KG1 (cell line): ENCODE measurements at regions not wholly inside any gene's neighbourhood (a gene's known extent, or its start where the extent isn't known, plus 50 kb on each side); places are given as distances from the start of the nearest gene placed in this dataset.

Source experiments
- DNase-seq: peaks from one replicate; lab custom pipeline; 2025; lab: John Stamatoyannopoulos, UW

DNA sequence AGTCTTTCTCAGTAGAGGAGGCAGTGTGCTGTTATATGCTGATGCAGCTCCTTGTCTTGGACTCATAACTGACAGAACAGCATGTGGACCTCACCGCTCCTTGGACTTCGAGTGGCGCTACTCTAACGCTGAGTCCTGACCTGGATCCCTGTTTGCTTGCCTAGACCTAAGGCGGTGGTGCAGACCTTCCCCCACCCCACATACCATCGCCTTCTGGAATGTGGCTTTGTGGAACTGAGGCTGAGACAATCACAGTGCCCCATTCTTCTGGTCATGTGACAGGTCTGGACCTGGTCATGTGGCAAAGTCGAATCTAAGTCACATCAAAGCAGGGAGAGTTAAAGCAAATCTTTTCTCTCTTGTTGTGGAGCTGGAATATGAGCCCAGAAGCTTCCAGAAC is 190.7 kb upstream of the MKI67 start:
- no peak for DNase-seq

DNA sequence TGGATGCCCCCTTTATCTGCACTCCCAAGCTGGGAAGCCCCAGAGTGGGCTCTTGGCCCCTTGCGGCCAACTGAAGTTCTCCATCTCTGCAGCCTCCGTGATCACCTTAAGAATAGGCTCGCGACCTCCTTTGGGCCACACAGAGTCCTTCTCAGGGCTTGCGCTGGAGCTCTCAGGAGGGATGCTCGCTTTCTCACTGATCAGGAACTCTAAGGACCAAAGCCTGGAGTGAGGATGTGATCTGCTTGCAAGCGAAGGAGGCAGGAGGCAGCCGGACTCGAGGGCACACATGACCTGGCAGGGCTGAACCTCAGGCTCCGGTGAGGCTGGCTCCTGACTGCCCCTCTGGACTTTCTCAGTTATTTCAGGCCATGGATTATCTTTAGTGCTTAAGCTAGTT is 192.1 kb upstream of the MKI67 start:
- DNase-seq: no peak

DNA sequence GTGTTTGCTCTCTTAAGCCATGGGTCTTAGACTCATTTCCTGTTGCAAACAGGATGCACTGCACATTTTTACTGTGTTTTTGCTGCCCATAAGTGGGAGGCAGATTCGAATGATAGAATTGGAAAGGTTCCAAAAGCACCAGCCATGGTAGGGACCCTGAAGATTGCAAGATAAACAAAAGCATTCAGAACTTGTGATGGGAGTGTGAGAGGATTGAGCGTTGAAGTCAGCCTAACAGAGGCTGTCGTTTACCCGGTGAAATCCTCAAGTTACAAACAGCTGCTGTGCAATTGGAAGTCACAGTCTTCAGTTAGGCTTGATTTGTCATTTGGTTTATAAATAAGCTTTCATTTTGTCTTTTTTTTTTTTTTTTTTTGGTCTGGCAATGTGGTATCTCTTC is 192.7 kb upstream of the MKI67 start:
- no peak for DNase-seq

DNA sequence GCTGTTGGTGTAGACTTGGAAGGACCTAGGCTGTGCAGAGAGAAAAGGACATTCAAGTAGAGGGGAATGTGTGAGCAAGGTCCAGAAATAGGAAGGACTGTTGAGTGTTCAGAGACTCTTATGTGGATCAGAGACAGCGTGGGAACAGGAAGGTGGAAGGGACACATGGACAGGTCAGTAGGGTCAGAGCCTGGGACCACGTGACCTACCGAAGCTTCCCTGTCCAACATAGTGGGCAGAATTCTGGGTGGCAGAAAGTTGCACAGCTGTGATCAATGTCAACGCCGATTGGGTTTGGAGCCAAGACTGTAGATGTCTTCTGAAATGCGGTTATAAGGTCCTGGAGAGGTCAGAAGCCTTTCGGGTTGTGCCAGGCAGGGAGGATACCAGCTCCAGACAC is 195.9 kb upstream of the MKI67 start:
- DNase-seq: no peak

DNA sequence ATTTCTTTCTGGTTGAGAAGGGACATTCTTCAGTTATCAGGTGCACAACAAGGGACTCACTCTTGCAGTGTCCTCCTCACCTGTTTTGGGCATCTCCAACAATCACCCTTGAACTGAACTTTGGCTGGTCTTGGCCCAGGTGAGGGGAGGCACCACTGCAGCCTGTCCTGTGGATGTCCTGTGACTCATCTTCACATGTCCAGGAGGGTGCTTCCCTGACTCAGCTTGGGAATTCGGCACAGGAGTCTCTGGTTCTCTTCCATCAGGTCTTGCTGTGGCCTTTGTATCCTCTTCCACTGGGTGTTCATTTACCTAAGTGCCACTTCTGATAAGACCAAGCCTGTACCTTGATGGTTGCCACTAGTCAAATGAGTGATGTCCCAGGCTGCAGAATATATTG is 196.7 kb upstream of the MKI67 start:
- no peak for DNase-seq

DNA sequence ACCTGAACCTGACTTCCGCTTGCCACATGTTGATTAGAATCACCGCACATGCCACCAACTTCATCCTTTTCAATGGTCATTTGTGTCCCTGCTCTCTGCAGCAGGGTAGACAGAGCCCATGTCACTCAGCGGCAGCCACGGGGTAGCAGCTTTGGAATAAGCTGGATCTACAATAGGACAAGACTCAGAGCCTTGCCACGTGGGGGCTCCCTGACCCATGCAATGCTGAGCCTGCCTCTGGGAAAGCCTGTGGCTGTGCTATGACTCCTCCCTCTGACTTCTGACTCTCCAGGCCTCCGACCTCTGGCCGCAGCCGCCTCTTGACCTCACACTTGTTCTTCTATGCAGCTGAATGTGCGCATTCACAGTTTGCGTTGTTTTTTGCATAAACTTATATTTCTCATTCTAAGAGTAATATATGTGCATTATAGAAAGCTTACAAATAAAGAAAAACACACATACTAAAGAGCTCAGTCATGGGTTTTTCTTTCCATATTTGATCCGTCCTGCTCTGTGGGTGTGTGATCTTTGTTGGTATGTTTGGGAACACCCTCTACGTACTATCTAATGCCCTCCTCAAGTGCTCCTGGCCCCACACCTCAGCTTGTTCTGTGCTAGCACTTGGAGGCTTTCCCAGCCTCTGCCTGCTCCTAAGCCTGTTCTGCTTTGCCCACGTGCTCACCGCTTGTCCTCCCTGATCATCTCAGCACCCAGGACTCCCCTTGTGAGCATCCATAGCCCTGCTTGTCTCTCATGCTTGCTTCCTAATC is 198.0 kb upstream of the MKI67 start:
- no peak for DNase-seq

DNA sequence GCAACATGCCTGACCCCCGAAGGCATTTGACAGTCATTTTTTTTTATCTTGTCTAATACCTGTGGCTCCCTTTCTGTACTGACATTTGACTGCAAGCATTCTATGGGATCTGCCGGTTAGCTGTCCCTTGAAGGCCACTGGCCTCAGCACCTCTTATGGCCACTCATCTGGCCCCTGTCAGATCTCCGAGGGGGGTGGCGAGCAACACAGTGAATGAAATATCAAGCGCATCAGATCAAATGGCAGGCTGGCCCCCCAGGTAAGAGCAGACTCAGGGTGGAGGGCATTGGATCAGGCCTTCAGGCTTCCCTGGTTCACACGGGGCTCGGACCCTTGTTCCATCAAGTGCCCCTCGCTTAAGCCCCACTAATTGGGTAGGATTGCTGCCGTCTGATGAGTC is 199.6 kb upstream of the MKI67 start:
- DNase-seq: no peak

DNA sequence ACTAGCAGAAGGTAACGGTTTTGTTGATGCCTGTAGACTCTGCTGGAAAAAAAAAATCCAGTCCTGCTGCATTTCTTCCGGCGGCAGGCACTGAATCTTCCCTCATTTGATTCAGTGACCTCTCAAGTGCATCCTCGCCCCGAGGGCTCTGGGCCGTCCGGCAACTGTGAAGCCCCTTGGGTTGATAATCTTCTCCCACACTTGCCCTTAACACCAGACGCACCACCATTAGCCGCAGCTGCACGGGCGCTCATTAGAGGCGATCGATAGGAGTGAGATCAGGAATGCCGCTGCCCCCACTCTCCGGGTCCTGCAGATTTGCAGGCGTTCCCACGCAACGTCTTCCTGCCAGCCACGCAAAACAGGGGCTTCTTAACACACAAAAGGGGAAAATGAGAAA is 200.0 kb upstream of the MKI67 start:
- DNase-seq: no peak

DNA sequence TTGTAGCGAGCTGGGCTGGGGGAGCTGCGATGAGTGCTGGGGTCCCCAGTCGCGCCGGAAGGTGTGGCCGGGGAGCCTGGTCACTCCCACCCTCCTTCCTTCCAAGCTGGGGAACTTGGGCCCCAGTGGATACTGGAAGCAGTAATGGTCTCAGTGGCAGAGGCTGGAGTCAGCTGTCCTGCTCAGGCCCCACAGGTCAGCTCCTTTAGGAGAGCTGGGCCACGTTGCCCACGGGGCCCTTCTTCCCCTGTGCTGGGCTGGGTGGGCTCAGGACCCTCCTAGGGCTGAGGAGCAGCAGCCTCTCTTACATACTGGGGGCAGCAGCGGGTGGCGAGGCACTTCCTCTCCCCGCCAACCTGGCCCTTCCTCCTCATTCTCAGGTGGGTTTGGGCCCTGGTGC is 200.6 kb upstream of the MKI67 start:
- no peak for DNase-seq

DNA sequence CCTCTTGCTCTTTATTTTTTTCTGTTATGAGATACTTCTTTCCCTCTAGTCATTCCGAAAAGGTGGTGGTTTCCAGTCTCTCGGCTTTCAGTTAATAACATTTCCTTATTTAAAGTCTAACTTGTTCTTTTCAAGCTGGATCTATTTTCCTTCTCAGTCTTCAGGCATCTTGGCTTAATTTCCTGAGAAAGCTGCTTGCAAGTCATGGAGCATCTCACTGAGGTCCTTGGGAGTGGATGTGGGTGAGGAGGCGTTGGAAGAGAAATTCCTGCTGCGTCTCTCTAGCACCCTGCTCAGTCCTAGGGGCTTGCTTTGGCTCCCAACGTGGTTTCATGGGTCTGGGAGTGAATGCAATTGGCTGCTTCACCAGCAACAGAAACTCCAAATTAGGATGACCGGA is 210.2 kb upstream of the MKI67 start:
- no peak for DNase-seq

DNA sequence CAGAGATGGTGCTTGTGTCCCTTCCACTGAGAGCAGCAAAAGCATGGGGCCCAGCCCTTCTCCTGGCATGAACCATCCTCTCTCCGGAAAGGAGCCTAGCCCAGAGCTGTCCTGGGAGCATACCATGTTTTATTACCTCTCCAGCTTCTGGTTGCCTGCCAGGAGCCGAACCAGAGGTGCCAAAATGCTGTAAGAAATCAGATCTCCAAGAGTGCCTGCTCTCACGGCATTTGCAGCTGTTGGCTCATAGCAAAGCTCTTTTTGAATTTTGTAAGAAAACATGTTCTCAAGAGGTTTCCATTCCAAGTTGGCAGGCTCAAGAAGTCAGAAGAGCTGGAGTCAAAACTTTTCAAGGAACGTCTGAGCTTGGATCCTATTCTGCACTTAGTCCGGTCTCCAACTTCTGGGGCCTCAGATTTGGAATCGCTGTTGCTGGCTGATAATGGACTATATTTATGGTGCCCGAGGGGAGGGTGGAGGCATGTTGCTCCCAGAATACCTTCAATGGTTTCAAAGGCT is 211.7 kb upstream of the MKI67 start:
- DNase-seq: no peak

DNA sequence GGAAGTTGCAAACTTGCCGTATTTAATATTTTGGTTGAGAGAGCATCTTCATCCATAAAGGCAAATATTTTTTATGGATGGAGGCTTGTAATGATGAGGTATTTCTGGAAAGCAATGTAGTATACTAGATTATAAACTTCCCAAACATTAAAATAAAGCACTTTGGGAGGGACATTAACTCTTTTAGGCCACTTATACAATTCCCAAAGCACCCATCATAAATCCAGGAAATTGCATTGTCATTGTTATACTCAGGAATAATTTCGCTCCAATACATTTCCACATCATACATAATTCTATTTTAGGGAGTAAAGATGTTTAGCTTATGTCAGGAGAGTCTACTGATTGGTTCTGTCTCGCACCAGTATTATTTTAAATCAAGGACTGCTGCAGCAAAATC is 212.7 kb upstream of the MKI67 start:
- no peak for DNase-seq

DNA sequence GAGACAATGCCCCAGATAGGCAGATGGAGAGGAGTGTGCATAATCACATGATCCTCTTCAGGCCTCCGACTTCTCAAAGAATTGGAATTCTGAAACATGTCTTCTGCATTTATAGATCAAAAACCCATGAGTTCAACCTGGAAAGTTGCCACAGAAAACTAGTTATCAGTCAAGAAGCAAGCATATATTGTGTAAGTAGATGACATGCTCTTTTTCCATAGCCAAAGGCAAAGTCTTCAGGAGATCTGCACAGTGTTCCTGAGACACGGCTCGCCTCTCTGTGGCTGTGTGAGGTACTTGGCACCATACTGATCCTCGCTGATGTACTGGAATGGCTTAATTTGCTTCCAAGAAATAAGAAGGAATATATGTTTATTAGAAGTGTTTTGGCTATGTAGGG is 213.5 kb upstream of the MKI67 start:
- no peak for DNase-seq

DNA sequence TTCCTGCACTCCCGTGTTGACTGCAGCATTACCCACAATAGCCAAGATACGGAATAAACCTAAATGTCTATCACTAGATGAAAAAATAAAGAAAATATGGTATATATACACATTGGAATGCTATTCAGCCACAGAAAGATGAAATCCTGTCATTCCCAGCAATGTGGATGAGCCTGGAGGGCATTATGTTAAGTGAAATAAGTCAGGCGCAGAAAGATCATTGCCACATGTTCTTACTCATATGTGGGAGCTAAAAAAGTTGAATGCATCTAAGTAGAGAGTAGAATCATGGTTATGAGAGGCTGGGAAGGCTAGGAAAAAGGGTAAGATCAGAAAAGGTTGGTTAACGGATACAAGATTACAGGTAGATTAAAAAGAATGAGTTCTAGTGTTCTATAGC is 219.1 kb upstream of the MKI67 start:
- DNase-seq: no peak

DNA sequence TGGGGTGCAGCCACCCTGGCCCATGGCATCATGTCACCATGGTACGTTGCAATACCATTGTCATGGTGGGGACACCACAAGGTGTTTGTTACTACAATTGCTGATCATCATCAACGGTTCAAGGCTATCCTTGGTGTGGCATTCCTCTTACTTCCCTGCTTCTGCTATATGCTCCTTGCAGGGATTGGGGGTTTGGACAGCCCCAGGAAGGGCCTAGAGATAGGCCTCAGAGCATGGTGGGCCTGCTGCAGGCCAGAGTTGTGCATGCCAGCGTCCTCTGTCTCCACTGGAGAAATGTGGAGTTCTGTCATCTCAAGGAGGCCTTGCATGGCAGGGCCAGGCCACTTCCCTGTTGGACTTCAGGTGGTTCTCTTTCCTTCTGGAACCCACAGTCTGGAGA is 234.6 kb upstream of the MKI67 start:
- DNase-seq: no peak

DNA sequence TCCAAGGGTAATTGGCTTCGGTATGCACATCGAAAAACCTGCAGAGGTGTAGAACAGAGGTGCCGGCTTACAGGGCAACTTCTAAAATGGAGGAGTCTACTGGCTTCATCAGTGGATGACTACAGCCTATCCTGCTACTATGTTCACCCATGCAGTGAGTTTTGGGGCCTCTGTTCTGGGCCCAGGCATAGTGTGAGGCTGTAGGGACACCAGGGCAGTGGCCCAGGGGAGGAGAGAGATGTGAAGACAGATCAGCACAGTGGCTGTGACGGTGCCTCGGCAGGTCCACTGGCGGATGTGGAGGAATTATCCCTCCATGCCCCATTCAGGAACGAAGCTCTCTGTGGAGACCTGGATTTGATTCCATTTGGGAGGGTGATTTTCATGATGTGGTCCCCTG is 235.3 kb upstream of the MKI67 start:
- DNase-seq: no peak

DNA sequence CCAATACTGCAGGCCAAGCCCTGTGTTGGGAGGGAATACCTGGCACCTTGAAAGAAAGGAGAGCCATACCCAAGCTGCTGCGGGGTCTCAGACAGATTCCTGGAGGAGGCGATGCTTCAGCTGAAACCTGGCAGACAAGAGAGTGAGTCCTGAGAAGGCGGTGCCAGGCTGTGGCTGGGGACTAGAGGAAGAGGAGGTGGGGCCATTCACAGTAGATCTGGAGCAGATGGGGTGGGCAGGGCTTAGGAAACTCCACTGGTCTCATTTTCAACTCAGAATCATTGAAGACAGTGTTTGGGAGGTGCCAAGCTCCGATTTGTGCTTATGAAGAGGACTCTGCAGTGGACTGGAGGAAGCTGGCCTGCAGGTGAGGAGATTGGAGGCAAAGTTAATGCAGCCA is 236.3 kb upstream of the MKI67 start:
- no peak for DNase-seq

DNA sequence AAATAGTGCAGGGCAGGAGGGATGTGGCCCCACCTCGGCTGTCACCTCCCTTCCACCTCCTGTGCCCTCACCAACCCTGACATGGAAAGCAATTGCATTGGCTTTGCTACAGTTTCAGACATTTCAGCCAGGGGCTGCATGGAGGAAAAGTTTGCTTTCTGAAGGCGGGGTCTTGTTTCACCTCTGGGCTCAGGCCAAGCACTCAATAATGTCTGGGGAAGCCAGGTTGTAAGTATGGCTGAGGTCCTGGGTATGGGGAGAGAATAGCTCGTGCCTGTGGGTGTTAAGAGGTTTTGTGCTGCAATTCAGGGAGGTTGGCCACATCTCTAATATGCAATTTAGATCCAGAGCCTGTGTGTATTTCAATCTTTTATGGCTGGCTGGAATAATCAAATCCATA is 238.4 kb upstream of the MKI67 start:
- DNase-seq: no peak

DNA sequence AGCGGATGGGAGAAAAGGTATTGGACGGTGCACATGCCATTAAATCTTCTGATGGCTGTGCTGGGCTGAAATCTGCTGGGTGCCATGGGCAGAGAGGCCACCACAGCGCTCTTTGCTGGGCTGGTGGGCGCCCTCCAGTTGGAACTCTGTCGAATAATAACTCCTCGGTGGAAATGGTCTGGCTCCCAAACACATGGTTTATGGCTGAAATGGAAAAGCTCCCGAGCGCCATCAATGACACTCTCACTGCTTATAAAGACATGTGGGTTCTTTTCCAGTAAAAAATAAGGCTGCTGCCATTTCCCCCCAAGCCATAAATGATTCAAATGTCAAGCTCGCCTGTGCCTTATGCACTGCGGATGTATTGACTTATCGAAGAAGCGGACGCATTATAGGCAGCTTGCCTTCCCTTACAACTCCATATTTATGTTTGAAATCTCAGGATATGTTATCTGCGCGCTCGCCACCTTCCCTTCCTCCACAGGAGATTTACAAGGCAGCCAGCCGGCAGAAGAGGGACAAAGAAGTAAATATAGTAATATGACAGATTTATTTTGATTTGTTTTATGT is 239.0 kb upstream of the MKI67 start:
- DNase-seq: no peak

DNA sequence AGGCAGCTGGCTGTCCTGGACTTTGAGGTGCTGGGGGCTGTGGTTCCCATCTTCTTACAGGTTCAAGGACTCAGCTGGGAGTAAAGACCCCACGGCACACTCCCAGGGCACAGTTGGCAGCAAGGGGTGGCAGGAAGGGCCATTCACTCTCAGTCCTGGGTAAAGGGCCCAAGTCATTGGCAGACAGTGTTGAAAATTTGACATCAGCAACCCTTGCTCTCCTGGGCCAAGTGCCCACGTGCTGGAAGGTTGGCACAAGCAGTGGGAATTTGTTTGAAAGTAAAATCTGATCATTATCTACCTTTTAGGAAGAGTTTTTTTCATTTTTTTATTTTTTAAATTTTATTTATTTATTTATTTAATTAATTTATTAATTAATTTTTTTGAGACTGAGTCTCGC is 241.6 kb upstream of the MKI67 start:
- DNase-seq: no peak

DNA sequence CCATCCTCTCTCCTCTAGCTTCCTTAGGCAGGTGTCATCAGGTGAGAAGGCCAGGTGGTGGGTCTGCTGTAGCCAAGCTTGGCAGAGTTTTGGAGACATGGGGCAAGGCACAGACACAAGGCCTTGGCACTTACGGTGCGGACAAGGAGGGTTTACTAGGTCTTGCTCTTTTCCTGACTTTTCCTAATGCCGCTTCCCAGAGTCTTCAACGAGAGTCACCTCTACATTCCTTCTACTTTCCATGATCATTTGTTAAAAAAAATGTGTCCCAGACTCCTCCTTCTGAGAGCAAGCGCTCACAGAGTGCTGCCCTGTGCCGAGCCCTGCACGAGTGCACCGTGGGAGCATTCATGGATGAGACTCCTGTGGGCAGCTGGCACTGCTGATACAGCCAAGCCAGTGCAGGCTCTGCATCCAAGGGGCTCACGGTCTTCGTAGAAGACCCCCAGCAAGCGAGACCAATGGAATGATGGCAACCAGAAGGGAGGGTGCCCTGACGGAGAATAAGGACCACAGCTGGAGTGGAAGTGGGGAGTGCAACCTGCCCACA is 243.0 kb upstream of the MKI67 start:
- DNase-seq: no peak

DNA sequence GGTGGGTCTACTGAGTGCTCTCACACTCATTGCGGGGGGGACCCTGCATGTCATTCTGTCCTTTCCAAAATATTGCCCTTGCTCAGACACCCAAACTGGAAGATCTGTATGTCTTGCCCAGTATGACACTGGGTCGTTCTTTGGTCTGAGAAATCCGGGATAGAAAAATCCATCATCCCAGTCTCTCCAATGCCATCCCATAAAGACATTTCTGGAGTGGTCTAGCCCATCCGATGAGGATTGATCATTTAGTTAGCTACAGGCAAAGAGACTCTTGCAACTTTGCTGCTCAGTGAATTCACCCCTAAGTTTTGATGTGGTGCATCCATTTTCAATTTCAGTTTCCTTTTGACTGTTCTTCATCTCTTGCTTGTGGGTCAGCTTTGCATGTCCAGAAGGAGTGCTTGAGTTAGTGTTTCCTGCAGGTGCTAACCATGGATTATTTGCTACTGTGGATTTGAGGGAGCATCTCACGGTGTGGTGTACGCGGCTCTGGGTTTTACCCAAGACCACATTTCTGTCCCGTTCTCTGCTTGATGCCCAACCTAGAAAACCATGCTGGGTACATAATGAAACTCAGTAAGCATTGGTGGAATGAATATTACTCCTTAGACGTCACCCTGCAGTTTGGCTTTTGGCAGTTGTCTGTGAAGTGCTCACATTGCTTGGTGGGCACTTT is 247.0 kb upstream of the MKI67 start:
- DNase-seq: no peak

DNA sequence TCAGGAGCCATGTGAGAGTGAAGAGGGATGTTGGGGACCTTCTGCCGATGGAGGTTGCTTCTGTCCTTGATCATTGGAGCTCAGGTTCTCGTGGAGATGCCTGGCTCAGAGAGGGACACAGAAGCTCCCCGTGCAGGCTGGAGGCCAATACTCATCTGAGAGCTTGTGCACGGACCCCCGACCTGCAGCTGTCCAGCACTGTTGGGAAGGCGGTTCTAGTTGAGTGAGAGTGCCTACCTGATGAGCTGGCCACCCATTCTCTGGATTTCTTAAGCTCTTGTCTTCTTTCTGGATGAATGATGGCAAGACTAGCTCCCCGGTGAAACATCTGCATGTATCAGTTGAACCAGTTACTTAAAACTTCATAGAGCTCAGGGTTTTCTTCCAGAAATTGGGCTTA is 247.6 kb upstream of the MKI67 start:
- DNase-seq: no peak
